ENCODE measurements at regions not wholly inside any gene's neighbourhood (a gene's known extent, or its start where the extent isn't known, plus 50 kb on each side); places are given as distances from the start of the nearest gene placed in this dataset.

DNA sequence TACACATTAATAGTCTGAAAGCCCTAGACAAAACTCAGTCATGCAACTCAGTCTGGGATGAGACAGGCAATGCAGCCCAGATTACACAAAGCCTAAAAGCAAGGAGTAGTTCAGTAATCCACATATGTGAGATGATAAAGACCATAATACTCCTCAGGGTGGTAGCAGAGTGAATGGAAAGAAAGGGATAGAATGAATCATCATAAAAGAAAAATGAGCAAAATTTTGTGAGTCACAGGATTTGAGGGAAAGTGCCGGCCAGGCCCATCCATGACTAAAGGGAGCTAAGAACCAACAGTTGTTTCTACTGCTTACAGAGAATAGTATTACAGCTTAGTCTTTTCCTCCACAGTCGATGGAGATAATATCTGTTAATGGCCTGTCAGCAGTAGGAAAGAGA lies 90.0 kb upstream of the POU5F2 start:
- TF ChIP-seq, protein P1, sequence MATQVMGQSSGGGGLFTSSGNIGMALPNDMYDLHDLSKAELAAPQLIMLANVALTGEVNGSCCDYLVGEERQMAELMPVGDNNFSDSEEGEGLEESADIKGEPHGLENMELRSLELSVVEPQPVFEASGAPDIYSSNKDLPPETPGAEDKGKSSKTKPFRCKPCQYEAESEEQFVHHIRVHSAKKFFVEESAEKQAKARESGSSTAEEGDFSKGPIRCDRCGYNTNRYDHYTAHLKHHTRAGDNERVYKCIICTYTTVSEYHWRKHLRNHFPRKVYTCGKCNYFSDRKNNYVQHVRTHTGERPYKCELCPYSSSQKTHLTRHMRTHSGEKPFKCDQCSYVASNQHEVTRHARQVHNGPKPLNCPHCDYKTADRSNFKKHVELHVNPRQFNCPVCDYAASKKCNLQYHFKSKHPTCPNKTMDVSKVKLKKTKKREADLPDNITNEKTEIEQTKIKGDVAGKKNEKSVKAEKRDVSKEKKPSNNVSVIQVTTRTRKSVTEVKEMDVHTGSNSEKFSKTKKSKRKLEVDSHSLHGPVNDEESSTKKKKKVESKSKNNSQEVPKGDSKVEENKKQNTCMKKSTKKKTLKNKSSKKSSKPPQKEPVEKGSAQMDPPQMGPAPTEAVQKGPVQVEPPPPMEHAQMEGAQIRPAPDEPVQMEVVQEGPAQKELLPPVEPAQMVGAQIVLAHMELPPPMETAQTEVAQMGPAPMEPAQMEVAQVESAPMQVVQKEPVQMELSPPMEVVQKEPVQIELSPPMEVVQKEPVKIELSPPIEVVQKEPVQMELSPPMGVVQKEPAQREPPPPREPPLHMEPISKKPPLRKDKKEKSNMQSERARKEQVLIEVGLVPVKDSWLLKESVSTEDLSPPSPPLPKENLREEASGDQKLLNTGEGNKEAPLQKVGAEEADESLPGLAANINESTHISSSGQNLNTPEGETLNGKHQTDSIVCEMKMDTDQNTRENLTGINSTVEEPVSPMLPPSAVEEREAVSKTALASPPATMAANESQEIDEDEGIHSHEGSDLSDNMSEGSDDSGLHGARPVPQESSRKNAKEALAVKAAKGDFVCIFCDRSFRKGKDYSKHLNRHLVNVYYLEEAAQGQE (IDR thresholded peaks at IDR 0.05; ENCODE audit: insufficient read depth in 1 of 2, low read depth in 2 of 2, low read length in 2 of 2): no peak
- TF ChIP-seq POLR2AphosphoS5 (IDR thresholded peaks at IDR 0.05; ENCODE audit: low read depth, low read length): no peak

All from PFSK-1 (cell line).